ENCODE measurements at regions not wholly inside any gene's neighbourhood (a gene's known extent, or its start where the extent isn't known, plus 50 kb on each side); places are given as distances from the start of the nearest gene placed in this dataset.

DNA sequence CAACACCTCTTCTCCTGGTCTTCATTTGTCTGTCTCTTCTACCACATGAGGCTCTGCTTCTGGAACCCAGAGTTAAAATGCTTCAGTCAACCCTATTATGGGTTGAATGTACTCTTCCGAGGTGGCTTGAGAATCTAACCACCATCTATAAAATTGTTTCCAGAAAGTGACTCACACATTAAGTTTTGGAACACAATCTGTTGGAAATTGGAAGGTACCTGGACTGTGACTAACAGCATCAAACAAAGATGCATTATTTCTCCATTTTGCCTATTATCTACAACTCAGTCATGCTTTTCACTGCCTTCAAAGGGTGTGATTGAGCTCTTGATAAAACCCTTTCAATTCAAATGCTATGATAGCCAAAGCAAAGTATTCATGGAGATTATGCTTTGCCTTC, 499.0 kb upstream of the SEMA6D start:
- Histone ChIP-seq H3K79me2 (ENCODE audit: insufficient read depth, low read length) (no peaks in the 10 kb centered on the region), H3K9me2 (replicated peaks; ENCODE audit: insufficient read depth, low read length) (no peaks in the 10 kb centered on the region), H3K9ac (ENCODE audit: low read length) (no peak overlapping the region), H3F3A (ENCODE audit: insufficient read depth) (no peaks in the 10 kb centered on the region), H3K27me3 (ENCODE audit: low read length) (no peaks in the 10 kb centered on the region), H3K9me3 (ENCODE audit: insufficient read depth, low read length) (no peaks in the 10 kb centered on the region), H3K4me2 (ENCODE audit: low read depth, low read length, poor library complexity, severe bottlenecking) (no peak overlapping the region), H3K4me3 (ENCODE audit: insufficient read depth, low read length, poor library complexity, severe bottlenecking) (no peak overlapping the region), H2AFZ (ENCODE audit: low read depth, low read length, severe bottlenecking) (no peak overlapping the region), H4K20me1 (ENCODE audit: low read depth, low read length) (no peaks in the 10 kb centered on the region), H3K27ac (ENCODE audit: low read depth, low read length) (no peak overlapping the region), H3K36me3 (ENCODE audit: low read length) (no peaks in the 10 kb centered on the region)
- TF ChIP-seq EZH2phosphoT487 (conservative IDR thresholded peaks at IDR 0.05; ENCODE audit: low read length): no peak
- no peak for TF ChIP-seq CTCF (IDR thresholded peaks at IDR 0.05; ENCODE audit: insufficient read depth, low read length, poor library complexity, severe bottlenecking)

- no peaks in the 10 kb centered on the region for H3K27me3 ChIP-seq (ENCODE audit: low read length)
- H3K9me3 ChIP-seq (ENCODE audit: insufficient read depth, low read length): no peaks in the 10 kb centered on the region
- H2AFZ ChIP-seq (ENCODE audit: low read depth, low read length, severe bottlenecking): no peak overlapping the region
- H3F3A ChIP-seq (ENCODE audit: insufficient read depth): no peaks in the 10 kb centered on the region
- TF ChIP-seq CTCF (IDR thresholded peaks at IDR 0.05; ENCODE audit: insufficient read depth, low read length, poor library complexity, severe bottlenecking) (no peak), EZH2phosphoT487 (conservative IDR thresholded peaks at IDR 0.05; ENCODE audit: low read length) (no peak)
- H3K9me2 ChIP-seq (replicated peaks; ENCODE audit: insufficient read depth, low read length): no peaks in the 10 kb centered on the region; the same call in 1 of the 2 replicates
- H3K4me2 ChIP-seq (ENCODE audit: low read depth, low read length, poor library complexity, severe bottlenecking): no peak overlapping the region
- H3K4me3 ChIP-seq (ENCODE audit: insufficient read depth, low read length, poor library complexity, severe bottlenecking): no peak overlapping the region
- no peak overlapping the region for H3K27ac ChIP-seq (ENCODE audit: low read depth, low read length)
- no peak overlapping the region for H3K9ac ChIP-seq (ENCODE audit: low read length)
- no peaks in the 10 kb centered on the region for H4K20me1 ChIP-seq (ENCODE audit: low read depth, low read length)
- H3K79me2 ChIP-seq (ENCODE audit: insufficient read depth, low read length): no peaks in the 10 kb centered on the region
- H3K36me3 ChIP-seq (ENCODE audit: low read length): no peaks in the 10 kb centered on the region
These were observed 472.9 kb upstream of the SEMA6D start for GRCh38 chr15:47244361-47244760.

DNA sequence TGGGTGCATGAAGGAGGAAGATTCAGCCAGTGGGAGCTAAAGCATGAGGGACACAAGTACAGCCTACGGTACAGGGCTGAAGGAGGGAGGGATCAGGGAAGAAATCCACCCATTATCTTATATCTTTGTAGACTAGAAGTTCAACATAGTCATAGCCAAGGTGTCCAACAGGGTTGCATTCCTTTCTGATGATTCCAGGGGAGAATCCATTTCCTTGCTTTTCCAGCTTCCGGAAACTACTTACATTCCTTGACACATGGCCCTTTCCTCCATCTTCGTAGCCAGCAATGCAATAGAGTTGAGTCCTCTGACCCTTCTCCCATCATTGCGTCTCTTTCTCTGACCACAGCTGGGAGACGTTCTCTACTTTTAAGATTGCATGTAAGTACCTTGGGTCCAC, 471.0 kb upstream of the SEMA6D start:
- no peaks in the 10 kb centered on the region for H3K79me2 ChIP-seq (ENCODE audit: insufficient read depth, low read length)
- H3K9ac ChIP-seq (ENCODE audit: low read length): no peak overlapping the region
- no peaks in the 10 kb centered on the region for H3K9me3 ChIP-seq (ENCODE audit: insufficient read depth, low read length)
- H3K27me3 ChIP-seq (ENCODE audit: low read length): no peaks in the 10 kb centered on the region
- no peaks in the 10 kb centered on the region for H3K9me2 ChIP-seq (replicated peaks; ENCODE audit: insufficient read depth, low read length)
- H4K20me1 ChIP-seq (ENCODE audit: low read depth, low read length): no peaks in the 10 kb centered on the region
- H3K4me3 ChIP-seq (ENCODE audit: insufficient read depth, low read length, poor library complexity, severe bottlenecking): no peak overlapping the region
- no peaks in the 10 kb centered on the region for H3K36me3 ChIP-seq (ENCODE audit: low read length)
- no peak overlapping the region for H3K4me2 ChIP-seq (ENCODE audit: low read depth, low read length, poor library complexity, severe bottlenecking)
- H3K27ac ChIP-seq (ENCODE audit: low read depth, low read length): no peak overlapping the region
- H3F3A ChIP-seq (ENCODE audit: insufficient read depth): no peaks in the 10 kb centered on the region
- H2AFZ ChIP-seq (ENCODE audit: low read depth, low read length, severe bottlenecking): no peak overlapping the region
- no peak for TF ChIP-seq EZH2phosphoT487 (conservative IDR thresholded peaks at IDR 0.05; ENCODE audit: low read length)
- TF ChIP-seq CTCF (IDR thresholded peaks at IDR 0.05; ENCODE audit: insufficient read depth, low read length, poor library complexity, severe bottlenecking): no peak

All from SU-DHL-6 (cell line).